ENCODE measurements at regions not wholly inside any gene's neighbourhood (a gene's known extent, or its start where the extent isn't known, plus 50 kb on each side); places are given as distances from the start of the nearest gene placed in this dataset.
"Not testable (repeated sequence)": the region's sequence is repeated elsewhere in the genome, so short reads cannot be mapped to it uniquely, and the experiment has no call there.

DNA sequence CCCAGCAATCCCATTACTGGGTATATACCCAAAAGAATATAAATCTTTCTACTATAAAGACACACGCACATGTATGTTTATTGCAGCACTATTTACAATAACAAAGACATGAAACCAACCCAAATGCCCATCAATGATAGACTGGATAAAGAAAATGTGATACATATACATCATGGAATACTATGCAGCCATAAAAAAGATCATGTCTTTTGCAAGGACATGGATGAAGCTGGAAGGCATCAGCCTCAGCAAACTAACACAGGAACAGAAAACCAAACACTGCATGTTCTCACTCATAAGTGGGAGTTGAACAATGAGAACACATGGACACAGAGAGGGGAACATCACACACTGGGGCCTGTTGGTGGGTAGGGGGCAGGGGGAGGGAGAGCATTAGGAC, 169.0 kb upstream of the KLF6 start:
- H3K27me3 ChIP-seq (ENCODE audit: control insufficient read depth in 5 of 5, insufficient read depth in 4 of 5, low read length in 5 of 5); H3K4me3 ChIP-seq (ENCODE audit: low read depth in 1 of 5, low read length in 5 of 5); H3K27ac ChIP-seq (ENCODE audit: low read depth, low read length); H3K36me3 ChIP-seq (ENCODE audit: control insufficient read depth in 5 of 5, insufficient read depth in 5 of 5, low read length in 5 of 5); H3K4me1 ChIP-seq (ENCODE audit: control insufficient read depth in 5 of 5, insufficient read depth in 5 of 5, low read length in 5 of 5); H3K9me3 ChIP-seq (ENCODE audit: control insufficient read depth in 5 of 5, low read length in 5 of 5); H3K9ac ChIP-seq (ENCODE audit: low read length in 5 of 5): not testable (repeated sequence)

DNA sequence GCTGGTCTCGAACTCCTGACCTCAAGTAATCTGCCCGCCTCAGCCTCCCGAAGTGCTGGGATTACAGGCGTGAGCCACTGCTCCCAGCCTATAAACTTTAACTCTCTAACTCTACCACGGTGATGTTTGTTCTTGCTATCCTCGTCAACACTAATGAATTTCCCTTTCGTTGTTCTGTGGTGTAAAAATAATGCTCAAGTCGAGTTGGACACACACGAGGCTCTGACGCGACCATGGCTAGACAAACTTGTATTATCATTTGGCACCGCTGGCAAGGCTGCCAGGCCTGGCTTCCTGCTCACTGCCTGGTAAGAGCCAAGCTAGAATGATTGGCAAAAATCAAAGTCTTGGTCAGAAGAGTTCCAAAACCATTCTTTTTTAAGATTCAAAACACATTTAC, 167.0 kb upstream of the KLF6 start:
- Histone ChIP-seq H3K9ac (ENCODE audit: low read length in 5 of 5) (no peak overlapping the region), H3K27me3 (ENCODE audit: control insufficient read depth in 5 of 5, insufficient read depth in 4 of 5, low read length in 5 of 5) (no peaks in the 10 kb centered on the region), H3K9me3 (ENCODE audit: control insufficient read depth in 5 of 5, low read length in 5 of 5) (no peaks in the 10 kb centered on the region), H3K27ac (ENCODE audit: low read depth, low read length) (no peak overlapping the region), H3K4me3 (ENCODE audit: low read depth in 1 of 5, low read length in 5 of 5) (no peak overlapping the region), H3K4me1 (ENCODE audit: control insufficient read depth in 5 of 5, insufficient read depth in 5 of 5, low read length in 5 of 5) (peaks cover 0 to 7% (median 0%) of the 10 kb centered on the region in 5 donors), H3K36me3 (ENCODE audit: control insufficient read depth in 5 of 5, insufficient read depth in 5 of 5, low read length in 5 of 5) (no peaks in the 10 kb centered on the region)

DNA sequence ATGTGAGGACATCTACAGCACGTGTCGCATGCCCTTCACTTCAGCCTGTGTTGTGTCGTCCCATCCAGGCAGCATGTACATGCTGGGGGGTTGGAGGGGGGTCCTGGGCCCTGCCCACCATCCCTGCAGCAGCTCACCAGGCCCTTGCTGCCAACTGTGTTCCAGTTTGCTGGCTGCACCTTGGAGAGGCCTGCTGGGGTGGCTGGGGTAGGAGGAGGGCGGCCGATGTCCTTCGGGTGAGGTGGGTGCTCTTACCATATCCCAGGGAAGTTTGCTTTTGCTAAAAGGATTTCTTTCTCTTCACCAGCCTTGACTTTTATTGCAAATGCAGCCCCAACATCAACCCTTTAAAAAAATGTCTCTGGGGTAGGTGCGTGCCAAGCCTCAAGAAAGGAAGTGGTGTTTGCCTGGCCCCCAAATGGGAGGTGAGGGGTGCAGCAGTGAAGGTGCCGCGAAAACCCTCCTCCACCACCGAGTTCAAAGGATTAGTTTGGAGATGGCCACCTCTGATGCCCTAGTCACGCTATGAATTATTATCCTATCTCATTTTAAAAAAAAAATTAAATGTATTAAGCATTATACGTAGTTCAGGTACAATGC, 165.8 kb upstream of the KLF6 start:
- no peak overlapping the region for H3K27ac ChIP-seq (ENCODE audit: low read depth, low read length)

DNA sequence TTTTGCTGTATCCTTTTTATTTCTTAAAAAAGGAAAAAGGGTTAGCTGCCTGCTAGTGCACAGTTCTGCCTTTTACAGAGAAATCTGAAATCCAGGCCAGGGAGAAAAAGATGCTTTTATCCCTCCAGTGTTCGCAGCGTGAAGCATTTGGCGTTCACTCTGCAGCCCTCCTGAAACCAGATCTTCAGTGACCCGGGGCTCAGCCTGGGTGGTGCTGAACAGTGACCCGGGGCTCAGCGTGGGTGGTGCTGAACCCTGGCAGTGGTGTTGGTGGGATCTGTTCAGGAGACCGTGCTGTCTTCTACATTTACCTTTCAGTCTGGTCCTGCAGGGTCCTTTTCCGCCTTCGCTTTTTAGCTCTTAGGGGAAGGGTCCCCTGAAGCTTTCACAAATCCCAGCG, 164.7 kb upstream of the KLF6 start:
- Histone ChIP-seq H3K36me3 (ENCODE audit: control insufficient read depth in 5 of 5, insufficient read depth in 5 of 5, low read length in 5 of 5) (no peaks in the 10 kb centered on the region), H3K9ac (ENCODE audit: low read length in 5 of 5) (no peak overlapping the region), H3K27me3 (ENCODE audit: control insufficient read depth in 5 of 5, insufficient read depth in 4 of 5, low read length in 5 of 5) (no peaks in the 10 kb centered on the region), H3K4me1 (ENCODE audit: control insufficient read depth in 5 of 5, insufficient read depth in 5 of 5, low read length in 5 of 5) (peaks cover 0 to 8% (median 6%) of the 10 kb centered on the region in 5 donors), H3K4me3 (ENCODE audit: low read depth in 1 of 5, low read length in 5 of 5) (no peak overlapping the region), H3K9me3 (ENCODE audit: control insufficient read depth in 5 of 5, low read length in 5 of 5) (peaks cover 0 to 2% (median 0%) of the 10 kb centered on the region in 5 donors), H3K27ac (ENCODE audit: low read depth, low read length) (no peak overlapping the region)

More for the DNA sequence above, 165.8 kb upstream of the KLF6 start:
- Histone ChIP-seq H3K9me3 (ENCODE audit: control insufficient read depth in 5 of 5, low read length in 5 of 5) (no peaks in the 10 kb centered on the region), H3K27me3 (ENCODE audit: control insufficient read depth in 5 of 5, insufficient read depth in 4 of 5, low read length in 5 of 5) (no peaks in the 10 kb centered on the region), H3K36me3 (ENCODE audit: control insufficient read depth in 5 of 5, insufficient read depth in 5 of 5, low read length in 5 of 5) (no peaks in the 10 kb centered on the region), H3K9ac (ENCODE audit: low read length in 5 of 5) (no peak overlapping the region), H3K4me1 (ENCODE audit: control insufficient read depth in 5 of 5, insufficient read depth in 5 of 5, low read length in 5 of 5) (peaks cover 0 to 7% (median 6%) of the 10 kb centered on the region in 5 donors), H3K4me3 (ENCODE audit: low read depth in 1 of 5, low read length in 5 of 5) (no peak overlapping the region)

DNA sequence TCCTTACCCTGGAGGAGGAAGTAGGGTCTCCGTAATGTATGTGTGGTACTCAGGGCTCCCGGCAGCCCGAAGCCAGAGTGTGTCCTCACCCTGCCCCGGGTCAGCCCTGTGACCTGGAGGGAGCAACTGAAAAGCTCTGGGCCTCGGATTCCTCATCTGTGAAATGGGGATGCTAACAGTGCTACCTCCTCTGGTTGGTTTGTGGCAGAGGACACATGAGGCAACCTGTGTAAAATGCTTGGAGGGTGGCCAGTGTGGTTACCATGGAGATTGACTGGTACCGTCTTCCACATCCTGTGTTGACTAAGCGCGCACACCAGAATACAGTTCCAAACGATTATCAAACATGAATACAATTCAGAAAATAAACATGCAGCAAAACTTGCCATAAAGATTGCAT, 163.8 kb upstream of the KLF6 start:
- peaks cover 0 to 8% (median 6%) of the 10 kb centered on the region in 5 donors for H3K4me1 ChIP-seq (ENCODE audit: control insufficient read depth in 5 of 5, insufficient read depth in 5 of 5, low read length in 5 of 5)
- no peak overlapping the region for H3K27ac ChIP-seq (ENCODE audit: low read depth, low read length)
- H3K9me3 ChIP-seq (ENCODE audit: control insufficient read depth in 5 of 5, low read length in 5 of 5) = peaks cover 0 to 4% (median 0%) of the 10 kb centered on the region in 5 donors
- H3K9ac ChIP-seq (ENCODE audit: low read length in 5 of 5) = no peak overlapping the region
- no peaks in the 10 kb centered on the region for H3K27me3 ChIP-seq (ENCODE audit: control insufficient read depth in 5 of 5, insufficient read depth in 4 of 5, low read length in 5 of 5)
- H3K36me3 ChIP-seq (ENCODE audit: control insufficient read depth in 5 of 5, insufficient read depth in 5 of 5, low read length in 5 of 5) = no peaks in the 10 kb centered on the region
- no peak overlapping the region for H3K4me3 ChIP-seq (ENCODE audit: low read depth in 1 of 5, low read length in 5 of 5)

DNA sequence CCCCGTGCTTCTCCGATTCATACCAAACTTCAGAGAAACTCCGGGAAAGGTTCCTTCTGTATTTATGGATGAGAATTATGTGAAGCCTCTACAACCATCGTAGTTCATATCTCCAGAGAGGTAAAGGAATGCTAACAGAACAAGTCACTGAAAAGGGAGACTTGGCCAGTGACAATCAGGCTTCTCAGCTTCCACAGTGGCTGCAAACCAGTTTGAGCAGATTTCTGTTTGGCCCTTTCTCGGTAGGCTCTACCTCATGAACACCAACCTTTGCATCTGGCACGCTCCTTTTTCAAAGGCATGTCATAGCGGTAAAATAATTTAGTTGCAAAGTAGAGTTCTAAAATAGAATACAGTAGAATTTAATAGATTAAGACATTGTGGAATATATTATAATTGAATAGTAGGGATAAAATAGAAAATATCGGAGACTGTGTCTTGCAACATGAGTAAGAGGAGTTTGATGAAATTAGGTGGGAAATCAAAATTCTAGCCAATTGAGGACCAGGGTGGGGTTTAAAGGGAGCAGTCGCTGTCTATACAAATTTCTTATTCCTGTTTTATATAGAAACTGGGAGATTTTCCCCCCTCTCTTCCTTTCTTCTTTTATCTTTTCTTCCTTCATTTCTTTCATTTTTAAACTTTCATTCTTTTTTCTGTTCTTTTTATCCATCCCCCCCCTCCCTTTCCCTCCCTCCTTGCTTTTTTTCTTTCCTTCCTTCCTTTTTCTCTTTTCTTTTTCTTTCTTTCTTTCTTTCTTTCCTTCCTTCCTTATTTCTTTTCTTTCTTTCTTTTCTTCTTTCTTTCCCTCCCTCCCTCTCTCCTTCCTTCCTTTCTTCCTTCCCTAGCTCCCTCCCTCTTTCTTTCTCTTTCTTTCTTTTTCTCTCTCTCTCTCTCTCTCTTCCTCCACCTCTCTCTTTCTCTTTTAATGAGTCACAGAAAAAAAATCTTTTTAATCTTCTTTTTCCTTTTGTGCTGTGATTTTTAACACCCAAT, 161.5 kb upstream of the KLF6 start:
- Histone ChIP-seq H3K36me3 (ENCODE audit: control insufficient read depth in 5 of 5, insufficient read depth in 5 of 5, low read length in 5 of 5) (no peaks in the 10 kb centered on the region), H3K9me3 (ENCODE audit: control insufficient read depth in 5 of 5, low read length in 5 of 5) (peaks cover 0 to 4% (median 0%) of the 10 kb centered on the region in 5 donors), H3K27ac (ENCODE audit: low read depth, low read length) (no peak overlapping the region)

DNA sequence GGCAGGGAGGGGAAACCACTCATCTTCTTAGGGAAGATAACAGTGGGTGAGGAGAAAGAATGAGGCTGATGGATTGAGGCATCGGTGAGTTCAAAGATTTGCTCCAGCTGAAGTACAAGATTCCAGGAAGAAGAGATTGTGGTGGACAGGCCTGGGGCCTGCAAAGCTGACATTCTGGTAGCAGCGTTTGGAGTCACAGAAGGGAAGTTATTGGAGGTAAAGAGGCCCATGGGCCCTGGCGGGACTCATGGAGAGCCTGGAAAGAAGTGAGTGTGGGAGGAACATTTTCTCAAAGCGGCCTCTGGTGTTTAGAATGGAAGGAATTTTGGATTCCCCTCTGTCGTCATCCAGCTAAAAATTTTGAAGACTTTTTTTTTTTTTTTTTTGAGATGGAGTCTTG, 160.0 kb upstream of the KLF6 start:
- Histone ChIP-seq H3K27me3 (ENCODE audit: control insufficient read depth in 5 of 5, insufficient read depth in 4 of 5, low read length in 5 of 5) (no peaks in the 10 kb centered on the region), H3K9me3 (ENCODE audit: control insufficient read depth in 5 of 5, low read length in 5 of 5) (peaks cover 0 to 4% (median 0%) of the 10 kb centered on the region in 5 donors), H3K9ac (ENCODE audit: low read length in 5 of 5) (no peak overlapping the region), H3K27ac (ENCODE audit: low read depth, low read length) (no peak overlapping the region), H3K4me1 (ENCODE audit: control insufficient read depth in 5 of 5, insufficient read depth in 5 of 5, low read length in 5 of 5) (peaks cover 0 to 22% (median 10%) of the 10 kb centered on the region in 5 donors), H3K36me3 (ENCODE audit: control insufficient read depth in 5 of 5, insufficient read depth in 5 of 5, low read length in 5 of 5) (no peaks in the 10 kb centered on the region), H3K4me3 (ENCODE audit: low read depth in 1 of 5, low read length in 5 of 5) (no peak overlapping the region)

More for the DNA sequence above, 161.5 kb upstream of the KLF6 start:
- H3K27me3 ChIP-seq (ENCODE audit: control insufficient read depth in 5 of 5, insufficient read depth in 4 of 5, low read length in 5 of 5) = no peaks in the 10 kb centered on the region
- no peak overlapping the region for H3K9ac ChIP-seq (ENCODE audit: low read length in 5 of 5)
- peaks cover 0 to 22% (median 10%) of the 10 kb centered on the region in 5 donors for H3K4me1 ChIP-seq (ENCODE audit: control insufficient read depth in 5 of 5, insufficient read depth in 5 of 5, low read length in 5 of 5)
- H3K4me3 ChIP-seq (ENCODE audit: low read depth in 1 of 5, low read length in 5 of 5) = no peak overlapping the region

DNA sequence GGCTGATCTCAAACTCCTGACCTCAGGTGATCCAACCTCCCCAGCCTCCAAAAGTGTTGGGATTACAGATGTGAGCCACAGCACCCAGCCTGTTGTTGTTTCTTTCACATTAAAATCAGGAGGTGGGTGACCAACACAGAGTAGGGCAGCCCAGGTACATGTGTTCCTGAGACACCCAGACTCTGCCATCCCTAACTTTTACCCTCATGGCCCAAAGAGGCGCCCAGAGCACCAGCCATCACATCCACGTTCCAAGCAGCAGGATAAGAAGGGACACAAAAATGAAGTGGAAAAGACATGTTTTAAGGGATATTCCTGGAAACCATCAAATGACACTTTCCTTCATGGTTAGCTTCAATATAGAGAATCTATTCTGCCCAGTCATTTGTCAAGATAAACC, 159.6 kb upstream of the KLF6 start:
- H3K27ac ChIP-seq (ENCODE audit: low read depth, low read length) = no peak overlapping the region
- H3K9ac ChIP-seq (ENCODE audit: low read length in 5 of 5) = no peak overlapping the region
- H3K9me3 ChIP-seq (ENCODE audit: control insufficient read depth in 5 of 5, low read length in 5 of 5) = peaks cover 0 to 4% (median 0%) of the 10 kb centered on the region in 5 donors
- H3K4me3 ChIP-seq (ENCODE audit: low read depth in 1 of 5, low read length in 5 of 5) = no peak overlapping the region
- no peaks in the 10 kb centered on the region for H3K36me3 ChIP-seq (ENCODE audit: control insufficient read depth in 5 of 5, insufficient read depth in 5 of 5, low read length in 5 of 5)
- peaks cover 0 to 22% (median 10%) of the 10 kb centered on the region in 5 donors for H3K4me1 ChIP-seq (ENCODE audit: control insufficient read depth in 5 of 5, insufficient read depth in 5 of 5, low read length in 5 of 5)
- no peaks in the 10 kb centered on the region for H3K27me3 ChIP-seq (ENCODE audit: control insufficient read depth in 5 of 5, insufficient read depth in 4 of 5, low read length in 5 of 5)

DNA sequence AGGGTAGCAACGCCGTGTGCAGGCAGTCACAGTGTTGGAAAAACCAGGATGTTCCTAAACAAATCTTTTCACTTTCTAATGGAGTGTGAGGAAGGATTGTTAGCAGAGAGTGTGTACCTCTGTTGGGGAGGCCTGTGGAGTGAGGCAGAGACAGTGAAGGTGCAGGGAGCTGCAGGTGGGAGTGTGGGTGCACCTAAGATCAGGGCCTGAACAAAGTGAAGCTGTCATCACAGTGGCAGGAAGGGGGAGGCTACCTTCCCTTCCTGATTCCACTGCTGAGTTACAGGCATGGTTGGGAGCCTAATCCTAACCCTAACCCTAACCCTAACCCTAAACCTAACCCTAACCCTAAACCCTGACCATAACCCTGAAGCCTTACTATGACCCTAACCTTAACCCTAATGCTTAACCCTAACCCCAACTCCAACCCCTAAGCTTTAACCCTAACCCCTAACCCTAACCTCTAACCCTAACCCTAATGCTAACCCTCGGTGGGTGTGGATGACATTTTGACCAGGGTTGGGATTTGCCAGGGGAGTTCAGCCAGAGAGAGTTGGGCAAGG, 158.8 kb upstream of the KLF6 start:
- H3K27ac ChIP-seq (ENCODE audit: low read depth, low read length) = no peak overlapping the region
- no peaks in the 10 kb centered on the region for H3K27me3 ChIP-seq (ENCODE audit: control insufficient read depth in 5 of 5, insufficient read depth in 4 of 5, low read length in 5 of 5)

More for the DNA sequence above, 158.8 kb upstream of the KLF6 start:
- Histone ChIP-seq H3K36me3 (ENCODE audit: control insufficient read depth in 5 of 5, insufficient read depth in 5 of 5, low read length in 5 of 5) (no peaks in the 10 kb centered on the region), H3K4me3 (ENCODE audit: low read depth in 1 of 5, low read length in 5 of 5) (no peak overlapping the region), H3K4me1 (ENCODE audit: control insufficient read depth in 5 of 5, insufficient read depth in 5 of 5, low read length in 5 of 5) (peaks cover 0 to 20% (median 10%) of the 10 kb centered on the region in 5 donors), H3K9me3 (ENCODE audit: control insufficient read depth in 5 of 5, low read length in 5 of 5) (peaks cover 0 to 4% (median 0%) of the 10 kb centered on the region in 5 donors), H3K9ac (ENCODE audit: low read length in 5 of 5) (no peak overlapping the region)
